WTC11 (cell line): ENCODE measurements at regions not wholly inside any gene's neighbourhood (a gene's known extent, or its start where the extent isn't known, plus 50 kb on each side); places are given as distances from the start of the nearest gene placed in this dataset.
A peak's percentile ranks its signal among the peaks of the same experiment; 100 is the strongest.

Experiments used
- ATAC-seq: fragments of 200-7000 bp; cut with Tn5 transposase; 2 replicates; pipeline ENCODE4 v1.10.0; 2021; ENCODE audit warnings: mild to moderate bottlenecking, moderate library complexity
- CTCF ChIA-PET: fragments of 300-600 bp; sonication (Branson Sonifier 250); formaldehyde crosslinking; loops from one replicate; lab custom pipeline; 2021; ENCODE audit warnings: antibody characterized with exemption; lab: Charles Lee
- POLR2A ChIA-PET: fragments of 350-600 bp; sonication (Branson Sonifier 250); formaldehyde crosslinking; loops from one replicate; lab custom pipeline; 2021; ENCODE audit warnings: antibody characterized with exemption; lab: Charles Lee
- DNase-seq: peaks from one replicate; pipeline ENCODE4 v3.0.0; 2021; ENCODE audit warnings: low spot score
- H3K27ac Mint-ChIP-seq: 2 replicates; pipeline ENCODE4 v1.8.0; 2021; ENCODE audit warnings: mixed read lengths
- H3K27me3 Mint-ChIP-seq: 2 replicates; pipeline ENCODE4 v1.8.0; 2021; ENCODE audit warnings: low read depth, mild to moderate bottlenecking, moderate library complexity, mixed read lengths
- H3K36me3 Mint-ChIP-seq: 2 replicates; pipeline ENCODE4 v1.8.0; 2021; ENCODE audit warnings: mixed read lengths
- H3K4me1 Mint-ChIP-seq: 2 replicates; pipeline ENCODE4 v1.8.0; 2022; ENCODE audit warnings: mixed read lengths
- H3K4me3 Mint-ChIP-seq: 2 replicates; pipeline ENCODE4 v1.8.0; 2021; ENCODE audit warnings: mild to moderate bottlenecking, moderate library complexity, mixed read lengths
- H3K9me3 Mint-ChIP-seq: 2 replicates; pipeline ENCODE4 v1.8.0; 2021; ENCODE audit warnings: mixed read lengths
- CREB1 ChIP-seq: sonication (generic); formaldehyde crosslinking; IDR thresholded peaks from 2 replicates; pipeline ENCODE4 v1.8.0; 2023; ENCODE audit warnings: mild to moderate bottlenecking, missing genetic modification reagents
- GABPB1 ChIP-seq: sonication (generic); formaldehyde crosslinking; IDR thresholded peaks from 2 replicates; pipeline ENCODE4 v1.8.1; 2023; ENCODE audit warnings: mild to moderate bottlenecking, missing genetic modification reagents
- ZNF512 ChIP-seq: sonication (generic); formaldehyde crosslinking; IDR thresholded peaks from 2 replicates; pipeline ENCODE4 v1.8.1; 2022; ENCODE audit warnings: missing genetic modification reagents, borderline replicate concordance
- TF ChIP-seq, protein P1 (sequence below): sonication (generic); formaldehyde crosslinking; conservative IDR thresholded peaks from 2 replicates; pipeline ENCODE4 v1.8.1; 2023; ENCODE audit warnings: mild to moderate bottlenecking, low read depth, missing genetic modification reagents, moderate library complexity
- TF ChIP-seq, protein P2 (sequence below): sonication (generic); formaldehyde crosslinking; IDR thresholded peaks from 2 replicates; pipeline ENCODE4 v1.8.0; 2022; ENCODE audit warnings: mild to moderate bottlenecking, missing genetic modification reagents
- TF ChIP-seq, protein P3 (sequence below): fragments of 250-450 bp; sonication (Bioruptor Pico); IDR thresholded peaks from 2 replicates; pipeline ENCODE4 v1.9.0; 2021; ENCODE audit warnings: moderate library complexity, mild to moderate bottlenecking, inconsistent platforms, borderline replicate concordance
- TF ChIP-seq, protein P4 (sequence below): sonication (generic); formaldehyde crosslinking; conservative IDR thresholded peaks from 2 replicates; pipeline ENCODE4 v1.8.1; 2022; ENCODE audit warnings: mild to moderate bottlenecking, missing genetic modification reagents
- TF ChIP-seq, protein P5 (sequence below): fragments of 250-450 bp; sonication (Bioruptor Pico); IDR thresholded peaks from 2 replicates; pipeline ENCODE4 v1.9.0; 2021; ENCODE audit warnings: mild to moderate bottlenecking, borderline replicate concordance

DNA sequence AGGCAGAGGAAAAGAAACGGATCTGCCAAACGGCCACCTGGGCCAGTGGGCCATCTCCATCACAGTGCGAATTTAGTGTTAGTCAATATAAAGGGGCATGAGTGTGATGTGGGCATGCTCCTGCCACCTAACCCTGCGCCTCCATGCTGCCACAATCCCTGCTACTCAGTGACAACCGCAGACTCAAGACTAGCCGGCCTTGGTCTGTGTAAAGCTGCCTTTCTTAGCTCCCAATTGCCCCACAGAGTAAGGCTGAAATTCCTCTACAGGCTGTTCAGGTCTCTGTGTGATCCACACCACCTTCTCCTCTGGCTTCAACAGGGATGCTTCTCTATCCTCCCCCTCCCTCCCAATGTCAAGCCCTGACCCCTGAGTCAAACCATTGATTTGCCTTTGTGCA, 269.7 kb downstream of the XXYLT1 start (continued):
- TF ChIP-seq, protein P1, sequence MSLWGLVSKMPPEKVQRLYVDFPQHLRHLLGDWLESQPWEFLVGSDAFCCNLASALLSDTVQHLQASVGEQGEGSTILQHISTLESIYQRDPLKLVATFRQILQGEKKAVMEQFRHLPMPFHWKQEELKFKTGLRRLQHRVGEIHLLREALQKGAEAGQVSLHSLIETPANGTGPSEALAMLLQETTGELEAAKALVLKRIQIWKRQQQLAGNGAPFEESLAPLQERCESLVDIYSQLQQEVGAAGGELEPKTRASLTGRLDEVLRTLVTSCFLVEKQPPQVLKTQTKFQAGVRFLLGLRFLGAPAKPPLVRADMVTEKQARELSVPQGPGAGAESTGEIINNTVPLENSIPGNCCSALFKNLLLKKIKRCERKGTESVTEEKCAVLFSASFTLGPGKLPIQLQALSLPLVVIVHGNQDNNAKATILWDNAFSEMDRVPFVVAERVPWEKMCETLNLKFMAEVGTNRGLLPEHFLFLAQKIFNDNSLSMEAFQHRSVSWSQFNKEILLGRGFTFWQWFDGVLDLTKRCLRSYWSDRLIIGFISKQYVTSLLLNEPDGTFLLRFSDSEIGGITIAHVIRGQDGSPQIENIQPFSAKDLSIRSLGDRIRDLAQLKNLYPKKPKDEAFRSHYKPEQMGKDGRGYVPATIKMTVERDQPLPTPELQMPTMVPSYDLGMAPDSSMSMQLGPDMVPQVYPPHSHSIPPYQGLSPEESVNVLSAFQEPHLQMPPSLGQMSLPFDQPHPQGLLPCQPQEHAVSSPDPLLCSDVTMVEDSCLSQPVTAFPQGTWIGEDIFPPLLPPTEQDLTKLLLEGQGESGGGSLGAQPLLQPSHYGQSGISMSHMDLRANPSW (CRISPR knock-in tag): no peak
- TF ChIP-seq, protein P2, sequence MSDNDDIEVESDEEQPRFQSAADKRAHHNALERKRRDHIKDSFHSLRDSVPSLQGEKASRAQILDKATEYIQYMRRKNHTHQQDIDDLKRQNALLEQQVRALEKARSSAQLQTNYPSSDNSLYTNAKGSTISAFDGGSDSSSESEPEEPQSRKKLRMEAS: no peak
- TF ChIP-seq, protein P3, sequence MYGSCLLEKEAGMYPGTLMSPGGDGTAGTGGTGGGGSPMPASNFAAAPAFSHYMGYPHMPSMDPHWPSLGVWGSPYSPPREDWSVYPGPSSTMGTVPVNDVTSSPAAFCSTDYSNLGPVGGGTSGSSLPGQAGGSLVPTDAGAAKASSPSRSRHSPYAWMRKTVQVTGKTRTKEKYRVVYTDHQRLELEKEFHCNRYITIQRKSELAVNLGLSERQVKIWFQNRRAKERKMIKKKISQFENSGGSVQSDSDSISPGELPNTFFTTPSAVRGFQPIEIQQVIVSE (CRISPR knock-in tag): no peak
- TF ChIP-seq, protein P4, sequence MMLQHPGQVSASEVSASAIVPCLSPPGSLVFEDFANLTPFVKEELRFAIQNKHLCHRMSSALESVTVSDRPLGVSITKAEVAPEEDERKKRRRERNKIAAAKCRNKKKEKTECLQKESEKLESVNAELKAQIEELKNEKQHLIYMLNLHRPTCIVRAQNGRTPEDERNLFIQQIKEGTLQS (CRISPR knock-in tag): no peak

- Mint-ChIP-seq H3K27me3 (no peaks in the 10 kb centered on the region), H3K9me3 (no peaks in the 10 kb centered on the region), H3K36me3 (no peaks in the 10 kb centered on the region), H3K4me1 (peaks cover 24% of the 10 kb centered on the region), H3K27ac (no peak overlapping the region), H3K4me3 (no peak overlapping the region)
- DNase-seq: peak; percentile 68
- POLR2A ChIA-PET: no interaction called here
- peak; percentile 90 for ATAC-seq
- peak; percentile 47; the same call in 1 of the 2 replicates for TF ChIP-seq GABPB1 (CRISPR knock-in tag)
- 0 out of 2 replicates have a peak, but pooled peaks have one; percentile 32 for TF ChIP-seq CREB1 (CRISPR knock-in tag)
- TF ChIP-seq, protein P5, sequence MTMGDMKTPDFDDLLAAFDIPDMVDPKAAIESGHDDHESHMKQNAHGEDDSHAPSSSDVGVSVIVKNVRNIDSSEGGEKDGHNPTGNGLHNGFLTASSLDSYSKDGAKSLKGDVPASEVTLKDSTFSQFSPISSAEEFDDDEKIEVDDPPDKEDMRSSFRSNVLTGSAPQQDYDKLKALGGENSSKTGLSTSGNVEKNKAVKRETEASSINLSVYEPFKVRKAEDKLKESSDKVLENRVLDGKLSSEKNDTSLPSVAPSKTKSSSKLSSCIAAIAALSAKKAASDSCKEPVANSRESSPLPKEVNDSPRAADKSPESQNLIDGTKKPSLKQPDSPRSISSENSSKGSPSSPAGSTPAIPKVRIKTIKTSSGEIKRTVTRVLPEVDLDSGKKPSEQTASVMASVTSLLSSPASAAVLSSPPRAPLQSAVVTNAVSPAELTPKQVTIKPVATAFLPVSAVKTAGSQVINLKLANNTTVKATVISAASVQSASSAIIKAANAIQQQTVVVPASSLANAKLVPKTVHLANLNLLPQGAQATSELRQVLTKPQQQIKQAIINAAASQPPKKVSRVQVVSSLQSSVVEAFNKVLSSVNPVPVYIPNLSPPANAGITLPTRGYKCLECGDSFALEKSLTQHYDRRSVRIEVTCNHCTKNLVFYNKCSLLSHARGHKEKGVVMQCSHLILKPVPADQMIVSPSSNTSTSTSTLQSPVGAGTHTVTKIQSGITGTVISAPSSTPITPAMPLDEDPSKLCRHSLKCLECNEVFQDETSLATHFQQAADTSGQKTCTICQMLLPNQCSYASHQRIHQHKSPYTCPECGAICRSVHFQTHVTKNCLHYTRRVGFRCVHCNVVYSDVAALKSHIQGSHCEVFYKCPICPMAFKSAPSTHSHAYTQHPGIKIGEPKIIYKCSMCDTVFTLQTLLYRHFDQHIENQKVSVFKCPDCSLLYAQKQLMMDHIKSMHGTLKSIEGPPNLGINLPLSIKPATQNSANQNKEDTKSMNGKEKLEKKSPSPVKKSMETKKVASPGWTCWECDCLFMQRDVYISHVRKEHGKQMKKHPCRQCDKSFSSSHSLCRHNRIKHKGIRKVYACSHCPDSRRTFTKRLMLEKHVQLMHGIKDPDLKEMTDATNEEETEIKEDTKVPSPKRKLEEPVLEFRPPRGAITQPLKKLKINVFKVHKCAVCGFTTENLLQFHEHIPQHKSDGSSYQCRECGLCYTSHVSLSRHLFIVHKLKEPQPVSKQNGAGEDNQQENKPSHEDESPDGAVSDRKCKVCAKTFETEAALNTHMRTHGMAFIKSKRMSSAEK: no peak
- TF ChIP-seq, all 79 proteins: peak for 2
- CTCF ChIA-PET: interaction anchor here (0.6 to 4.0 kb wide), 20 partner anchors 11 to 320 kb away, joined by 3 to 38 read pairs (median 4); partner anchors contain the start of gene XXYLT1
These were observed 268.7 kb downstream of the XXYLT1 start for GRCh38 chr3:195001961-195002861.

- DNase-seq: no peak
- no peak overlapping the region for H3K27ac Mint-ChIP-seq
These were observed 267.7 kb downstream of the XXYLT1 start for GRCh38 chr3:195003006-195003892.

More at GRCh38 chr3:195003006-195003892, 267.7 kb downstream of the XXYLT1 start:
- peaks cover 29% of the 10 kb centered on the region for H3K4me1 Mint-ChIP-seq
- no peaks in the 10 kb centered on the region; the same call in 1 of the 2 replicates for H3K27me3 Mint-ChIP-seq
- POLR2A ChIA-PET: no interaction called here
- CTCF ChIA-PET: interaction anchor here (0.6 to 4.0 kb wide), 13 partner anchors 18 to 369 kb away, joined by 3 to 38 read pairs (median 3); partner anchors contain the start of genes LSG1 and XXYLT1
- H3K4me3 Mint-ChIP-seq: no peak overlapping the region
- no peaks in the 10 kb centered on the region for H3K36me3 Mint-ChIP-seq
- TF ChIP-seq ZNF512 (CRISPR knock-in tag): no peak
- ATAC-seq: no peak
- H3K9me3 Mint-ChIP-seq: no peaks in the 10 kb centered on the region
